Neural progenitor cell (in vitro differentiated cells): ENCODE measurements at regions not wholly inside any gene's neighbourhood (a gene's known extent, or its start where the extent isn't known, plus 50 kb on each side); places are given as distances from the start of the nearest gene placed in this dataset.

Source experiments
- DNase-seq: peaks from one replicate; pipeline ENCODE4 v3.0.0-alpha.2; 2016; ENCODE audit warnings: low spot score
- H2AFZ ChIP-seq: fragments of 200-600 bp; sonication (generic); replicated peaks from 2 replicates; pipeline ENCODE4 v1.6.1; 2016; ENCODE audit warnings: antibody characterized with exemption
- H3F3A ChIP-seq: fragments of 200-600 bp; sonication (generic); 2 replicates; pipeline ENCODE4 v1.6.1; 2016; ENCODE audit warnings: antibody characterized with exemption, low read depth
- H3K27ac ChIP-seq: fragments of 200-600 bp; sonication (generic); 2 replicates; pipeline ENCODE4 v1.5.1; 2016; ENCODE audit warnings: mild to moderate bottlenecking
- H3K27me3 ChIP-seq: fragments of 200-600 bp; sonication (generic); 2 replicates; pipeline ENCODE4 v1.6.1; 2016; ENCODE audit warnings: mild to moderate bottlenecking, moderate library complexity
- H3K36me3 ChIP-seq: fragments of 200-600 bp; sonication (generic); 2 replicates; pipeline ENCODE4 v1.5.1; 2016
- H3K4me1 ChIP-seq: fragments of 200-600 bp; sonication (generic); 2 replicates; pipeline ENCODE4 v1.6.1; 2016; ENCODE audit warnings: mixed run types
- H3K4me2 ChIP-seq: fragments of 200-600 bp; sonication (generic); 2 replicates; pipeline ENCODE4 v1.6.1; 2016
- H3K4me3 ChIP-seq: fragments of 200-600 bp; sonication (generic); 2 replicates; pipeline ENCODE4 v1.5.1; 2016
- H3K79me2 ChIP-seq: fragments of 200-600 bp; sonication (generic); 2 replicates; pipeline ENCODE4 v1.6.1; 2016; ENCODE audit warnings: low read depth
- H3K9ac ChIP-seq: fragments of 200-600 bp; sonication (generic); 2 replicates; pipeline ENCODE4 v1.6.1; 2016
- H3K9me3 ChIP-seq: fragments of 200-600 bp; sonication (generic); 2 replicates; pipeline ENCODE4 v1.5.1; 2016; ENCODE audit warnings: low read depth
- H4K20me1 ChIP-seq: fragments of 200-600 bp; sonication (generic); 2 replicates; pipeline ENCODE4 v1.6.1; 2016; ENCODE audit warnings: low read depth
- H3K27ac Mint-ChIP-seq: 3 replicates; pipeline ENCODE4 v1.8.0; 2021; ENCODE audit warnings: mixed read lengths
- H3K27me3 Mint-ChIP-seq: 2 replicates; pipeline ENCODE4 v1.8.0; 2022; ENCODE audit warnings: low read depth, mild to moderate bottlenecking, inconsistent platforms, moderate library complexity, mixed read lengths; ENCODE audit not compliant: insufficient read depth
- H3K36me3 Mint-ChIP-seq: 3 replicates; pipeline ENCODE4 v1.8.0; 2021; ENCODE audit warnings: mixed read lengths
- H3K4me1 Mint-ChIP-seq: 3 replicates; pipeline ENCODE4 v1.8.0; 2021; ENCODE audit warnings: mixed read lengths
- H3K4me3 Mint-ChIP-seq: 3 replicates; pipeline ENCODE4 v1.8.0; 2021; ENCODE audit warnings: mild to moderate bottlenecking, moderate library complexity, mixed read lengths
- H3K9me3 Mint-ChIP-seq: 3 replicates; pipeline ENCODE4 v1.8.0; 2020; ENCODE audit warnings: mixed read lengths
- EZH2 ChIP-seq: fragments of 200-600 bp; sonication (generic); IDR thresholded peaks from 2 replicates; pipeline ENCODE4 v1.6.1; 2017; ENCODE audit warnings: antibody characterized with exemption, mild to moderate bottlenecking, moderate library complexity
- EZH2phosphoT487 ChIP-seq: fragments of 200-600 bp; sonication (generic); IDR thresholded peaks from 2 replicates; pipeline ENCODE4 v1.6.1; 2017; ENCODE audit warnings: antibody characterized with exemption
- TF ChIP-seq, protein P1 (sequence below): fragments of 200-600 bp; sonication (generic); IDR thresholded peaks from 2 replicates; pipeline ENCODE4 v1.5.1; 2017; ENCODE audit warnings: antibody characterized with exemption, mild to moderate bottlenecking

DNA sequence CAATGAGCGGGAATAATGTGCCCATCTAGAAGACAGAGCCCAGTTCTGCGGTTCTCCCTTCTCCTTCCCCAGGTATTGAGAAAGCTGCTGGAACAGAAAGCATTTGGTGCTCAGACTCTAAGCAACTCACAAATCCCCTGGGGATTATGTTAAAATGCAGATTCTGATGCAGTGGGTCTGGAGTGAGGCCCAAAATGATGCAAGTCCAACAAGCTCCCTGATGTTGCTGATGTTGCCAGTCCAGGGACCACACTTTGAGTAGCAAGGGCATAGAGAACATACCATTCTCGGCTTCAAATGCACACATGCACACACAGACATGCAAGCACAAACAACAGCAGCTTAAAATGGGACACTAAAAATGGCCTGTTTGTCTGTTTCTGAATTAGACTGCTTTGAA lies 274.8 kb upstream of the NCKAP5 start:
- H3K9me3 Mint-ChIP-seq = no peaks in the 10 kb centered on the region
- TF ChIP-seq EZH2phosphoT487 (no peak), EZH2 (no peak)
- TF ChIP-seq, protein P1, sequence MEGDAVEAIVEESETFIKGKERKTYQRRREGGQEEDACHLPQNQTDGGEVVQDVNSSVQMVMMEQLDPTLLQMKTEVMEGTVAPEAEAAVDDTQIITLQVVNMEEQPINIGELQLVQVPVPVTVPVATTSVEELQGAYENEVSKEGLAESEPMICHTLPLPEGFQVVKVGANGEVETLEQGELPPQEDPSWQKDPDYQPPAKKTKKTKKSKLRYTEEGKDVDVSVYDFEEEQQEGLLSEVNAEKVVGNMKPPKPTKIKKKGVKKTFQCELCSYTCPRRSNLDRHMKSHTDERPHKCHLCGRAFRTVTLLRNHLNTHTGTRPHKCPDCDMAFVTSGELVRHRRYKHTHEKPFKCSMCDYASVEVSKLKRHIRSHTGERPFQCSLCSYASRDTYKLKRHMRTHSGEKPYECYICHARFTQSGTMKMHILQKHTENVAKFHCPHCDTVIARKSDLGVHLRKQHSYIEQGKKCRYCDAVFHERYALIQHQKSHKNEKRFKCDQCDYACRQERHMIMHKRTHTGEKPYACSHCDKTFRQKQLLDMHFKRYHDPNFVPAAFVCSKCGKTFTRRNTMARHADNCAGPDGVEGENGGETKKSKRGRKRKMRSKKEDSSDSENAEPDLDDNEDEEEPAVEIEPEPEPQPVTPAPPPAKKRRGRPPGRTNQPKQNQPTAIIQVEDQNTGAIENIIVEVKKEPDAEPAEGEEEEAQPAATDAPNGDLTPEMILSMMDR = no peak
- no peaks in the 10 kb centered on the region for H3K4me1 ChIP-seq

DNA sequence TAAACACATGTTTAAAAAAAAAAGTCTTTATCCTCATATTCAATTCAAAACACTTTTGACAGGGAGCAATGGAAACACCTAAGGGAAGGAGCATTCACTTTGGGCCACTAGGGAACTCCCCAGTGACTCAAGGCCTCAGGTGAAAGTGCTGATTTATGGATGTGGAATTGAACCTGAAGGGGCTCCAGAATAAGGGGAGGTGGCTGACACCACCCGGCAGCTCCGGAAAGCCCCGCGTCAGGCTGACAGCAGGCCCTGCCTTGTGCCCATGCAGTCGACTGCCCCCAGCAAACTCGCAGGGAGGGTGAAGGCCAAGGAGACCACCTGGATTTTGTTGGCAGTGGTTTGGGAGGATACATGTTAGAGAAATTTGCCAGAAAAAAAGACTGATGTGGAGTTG lies 275.3 kb upstream of the NCKAP5 start:
- Histone ChIP-seq H3F3A (no peaks in the 10 kb centered on the region), H3K4me2 (no peak overlapping the region), H2AFZ (no peak overlapping the region), H3K9me3 (no peaks in the 10 kb centered on the region), H3K4me3 (no peak overlapping the region), H3K27me3 (no peaks in the 10 kb centered on the region), H3K79me2 (no peaks in the 10 kb centered on the region), H3K36me3 (no peaks in the 10 kb centered on the region), H3K4me1 (no peaks in the 10 kb centered on the region), H3K27ac (no peak overlapping the region), H3K9ac (no peak overlapping the region), H4K20me1 (no peaks in the 10 kb centered on the region)
- no peak for DNase-seq
- H3K4me1 Mint-ChIP-seq = peaks cover 22% of the 10 kb centered on the region
- H3K9me3 Mint-ChIP-seq = no peaks in the 10 kb centered on the region
- no peak overlapping the region for H3K27ac Mint-ChIP-seq
- H3K4me3 Mint-ChIP-seq = no peak overlapping the region
- TF ChIP-seq EZH2 = no peak
- TF ChIP-seq EZH2phosphoT487 = no peak
- TF ChIP-seq, protein P1 = no peak
- H3K36me3 Mint-ChIP-seq = no peaks in the 10 kb centered on the region
- H3K27me3 Mint-ChIP-seq = peaks cover 4% of the 10 kb centered on the region

More for the DNA sequence above, 274.8 kb upstream of the NCKAP5 start:
- Histone ChIP-seq H3F3A (no peaks in the 10 kb centered on the region), H3K36me3 (no peaks in the 10 kb centered on the region), H4K20me1 (no peaks in the 10 kb centered on the region), H3K9ac (no peak overlapping the region), H3K27me3 (no peaks in the 10 kb centered on the region), H2AFZ (no peak overlapping the region), H3K27ac (no peak overlapping the region), H3K4me3 (no peak overlapping the region), H3K9me3 (no peaks in the 10 kb centered on the region), H3K4me2 (no peak overlapping the region), H3K79me2 (no peaks in the 10 kb centered on the region)
- no peak for DNase-seq
- H3K4me3 Mint-ChIP-seq = no peak overlapping the region
- peak overlapping the region; percentile 27 for H3K27ac Mint-ChIP-seq
- no peaks in the 10 kb centered on the region for H3K36me3 Mint-ChIP-seq
- H3K4me1 Mint-ChIP-seq = peaks cover 22% of the 10 kb centered on the region
- peaks cover 4% of the 10 kb centered on the region for H3K27me3 Mint-ChIP-seq

DNA sequence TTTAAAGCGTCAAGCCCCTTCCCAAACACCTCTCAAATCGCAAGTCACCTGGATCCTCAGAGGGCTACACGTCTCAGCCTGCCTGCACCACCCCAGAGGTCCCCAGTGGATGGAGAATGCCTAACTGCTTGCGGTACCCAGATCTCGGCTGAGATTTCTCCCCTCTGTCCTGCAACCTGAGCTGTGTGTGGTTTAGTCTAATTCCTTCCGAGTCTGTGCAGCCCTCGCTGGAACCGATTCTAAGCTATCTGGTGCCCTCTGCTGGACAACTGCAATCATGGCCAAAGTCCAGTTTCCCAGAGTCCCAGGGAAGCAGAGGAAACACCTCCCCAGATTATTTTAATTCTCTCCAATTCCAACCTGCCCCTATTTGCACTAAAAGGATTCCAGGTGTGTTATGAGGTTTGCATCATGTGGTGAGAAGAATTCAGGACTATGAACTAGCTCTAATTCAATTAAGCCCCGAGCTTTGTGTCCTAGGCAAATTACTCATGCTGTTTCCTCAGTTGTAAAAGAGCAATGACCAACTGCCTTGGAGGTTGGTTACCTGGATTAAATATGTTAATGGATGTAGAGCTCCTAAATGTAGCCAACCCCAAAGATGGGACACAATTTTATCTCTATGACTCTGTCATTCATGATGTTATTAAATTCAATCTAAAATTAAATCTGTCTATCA lies 276.1 kb upstream of the NCKAP5 start:
- no peaks in the 10 kb centered on the region for H3K36me3 Mint-ChIP-seq
- Histone ChIP-seq H2AFZ (no peak overlapping the region), H3K4me3 (no peak overlapping the region), H4K20me1 (no peaks in the 10 kb centered on the region), H3K9ac (no peak overlapping the region), H3F3A (no peaks in the 10 kb centered on the region), H3K79me2 (no peaks in the 10 kb centered on the region), H3K27ac (no peak overlapping the region), H3K9me3 (no peaks in the 10 kb centered on the region), H3K4me1 (no peaks in the 10 kb centered on the region), H3K27me3 (no peaks in the 10 kb centered on the region), H3K36me3 (no peaks in the 10 kb centered on the region), H3K4me2 (no peak overlapping the region)
- H3K4me1 Mint-ChIP-seq = peaks cover 22% of the 10 kb centered on the region
- H3K27me3 Mint-ChIP-seq = peaks cover 4% of the 10 kb centered on the region
- TF ChIP-seq EZH2 = no peak
- TF ChIP-seq, protein P1 = peak; percentile 96
- peak overlapping the region; percentile 78 for H3K27ac Mint-ChIP-seq
- H3K9me3 Mint-ChIP-seq = no peaks in the 10 kb centered on the region
- DNase-seq = peak; percentile 86
- no peak overlapping the region for H3K4me3 Mint-ChIP-seq
